WTC11 (cell line): ENCODE measurements at regions not wholly inside any gene's neighbourhood (a gene's known extent, or its start where the extent isn't known, plus 50 kb on each side); places are given as distances from the start of the nearest gene placed in this dataset.

Experiments
- ATAC-seq: fragments of 200-7000 bp; cut with Tn5 transposase; 2 replicates; pipeline ENCODE4 v1.10.0; 2021; ENCODE audit warnings: mild to moderate bottlenecking, moderate library complexity
- CTCF ChIA-PET: fragments of 300-600 bp; sonication (Branson Sonifier 250); formaldehyde crosslinking; loops from one replicate; lab custom pipeline; 2021; ENCODE audit warnings: antibody characterized with exemption; lab: Charles Lee
- POLR2A ChIA-PET: fragments of 350-600 bp; sonication (Branson Sonifier 250); formaldehyde crosslinking; loops from one replicate; lab custom pipeline; 2021; ENCODE audit warnings: antibody characterized with exemption; lab: Charles Lee
- DNase-seq: peaks from one replicate; pipeline ENCODE4 v3.0.0; 2021; ENCODE audit warnings: low spot score
- H3K27ac Mint-ChIP-seq: 2 replicates; pipeline ENCODE4 v1.8.0; 2021; ENCODE audit warnings: mixed read lengths
- H3K27me3 Mint-ChIP-seq: 2 replicates; pipeline ENCODE4 v1.8.0; 2021; ENCODE audit warnings: low read depth, mild to moderate bottlenecking, moderate library complexity, mixed read lengths
- H3K36me3 Mint-ChIP-seq: 2 replicates; pipeline ENCODE4 v1.8.0; 2021; ENCODE audit warnings: mixed read lengths
- H3K4me1 Mint-ChIP-seq: 2 replicates; pipeline ENCODE4 v1.8.0; 2022; ENCODE audit warnings: mixed read lengths
- H3K4me3 Mint-ChIP-seq: 2 replicates; pipeline ENCODE4 v1.8.0; 2021; ENCODE audit warnings: mild to moderate bottlenecking, moderate library complexity, mixed read lengths
- H3K9me3 Mint-ChIP-seq: 2 replicates; pipeline ENCODE4 v1.8.0; 2021; ENCODE audit warnings: mixed read lengths
- ATF1 ChIP-seq: sonication (generic); formaldehyde crosslinking; IDR thresholded peaks from 2 replicates; pipeline ENCODE4 v1.8.1; 2023; ENCODE audit warnings: mild to moderate bottlenecking, moderate library complexity, missing genetic modification reagents
- CREM ChIP-seq: sonication (generic); formaldehyde crosslinking; IDR thresholded peaks from 2 replicates; pipeline ENCODE4 v1.8.1; 2022; ENCODE audit warnings: mild to moderate bottlenecking, missing genetic modification reagents, moderate library complexity
- ELF4 ChIP-seq: sonication (generic); formaldehyde crosslinking; IDR thresholded peaks from 2 replicates; pipeline ENCODE4 v1.8.1; 2022; ENCODE audit warnings: low read depth, mild to moderate bottlenecking, moderate library complexity, missing genetic modification reagents
- EMX1 ChIP-seq: fragments of 250-450 bp; sonication (Bioruptor Pico); IDR thresholded peaks from 2 replicates; pipeline ENCODE4 v1.8.0; 2021; ENCODE audit warnings: mild to moderate bottlenecking
- ETV6 ChIP-seq: sonication (generic); formaldehyde crosslinking; IDR thresholded peaks from 2 replicates; pipeline ENCODE4 v1.8.1; 2022; ENCODE audit warnings: mild to moderate bottlenecking, missing genetic modification reagents
- HMGA2 ChIP-seq: fragments of 250-450 bp; sonication (Bioruptor Pico); IDR thresholded peaks from 2 replicates; pipeline ENCODE4 v1.4.0; 2021; ENCODE audit warnings: mild to moderate bottlenecking, moderate library complexity
- JUN ChIP-seq: sonication (generic); formaldehyde crosslinking; IDR thresholded peaks from 2 replicates; pipeline ENCODE4 v1.8.0; 2023; ENCODE audit warnings: mild to moderate bottlenecking, missing genetic modification reagents
- KAT7 ChIP-seq: sonication (generic); formaldehyde crosslinking; IDR thresholded peaks from 2 replicates; pipeline ENCODE4 v1.8.1; 2023; ENCODE audit warnings: missing genetic modification reagents, mild to moderate bottlenecking, borderline replicate concordance
- RELA ChIP-seq: sonication (generic); formaldehyde crosslinking; IDR thresholded peaks from 2 replicates; pipeline ENCODE4 v1.8.1; 2022; ENCODE audit warnings: missing genetic modification reagents, mild to moderate bottlenecking, borderline replicate concordance
- SOX15 ChIP-seq: fragments of 250-450 bp; sonication (Bioruptor Pico); IDR thresholded peaks from 2 replicates; pipeline ENCODE4 v1.9.0; 2021; ENCODE audit warnings: mild to moderate bottlenecking
- ZNF138 ChIP-seq: sonication (generic); formaldehyde crosslinking; conservative IDR thresholded peaks from 2 replicates; pipeline ENCODE4 v1.8.1; 2022; ENCODE audit warnings: mild to moderate bottlenecking, moderate library complexity, missing genetic modification reagents
- ZNF416 ChIP-seq: fragments of 250-450 bp; sonication (Bioruptor Pico); IDR thresholded peaks from 2 replicates; pipeline ENCODE4 v1.9.0; 2021; ENCODE audit warnings: mild to moderate bottlenecking, inconsistent platforms
- TF ChIP-seq, protein P1 (sequence below): sonication (generic); formaldehyde crosslinking; IDR thresholded peaks from 2 replicates; pipeline ENCODE4 v1.8.1; 2022; ENCODE audit warnings: mild to moderate bottlenecking, missing genetic modification reagents, moderate library complexity, borderline replicate concordance
- TF ChIP-seq, protein P2 (sequence below): sonication (generic); formaldehyde crosslinking; IDR thresholded peaks from 2 replicates; pipeline ENCODE4 v1.8.1; 2023; ENCODE audit warnings: mild to moderate bottlenecking, missing genetic modification reagents, moderate library complexity
- TF ChIP-seq, protein P3 (sequence below): sonication (generic); formaldehyde crosslinking; IDR thresholded peaks from 2 replicates; pipeline ENCODE4 v1.8.1; 2023; ENCODE audit warnings: mild to moderate bottlenecking, missing genetic modification reagents
- TF ChIP-seq, protein P4 (sequence below): sonication (generic); formaldehyde crosslinking; IDR thresholded peaks from 2 replicates; pipeline ENCODE4 v1.8.1; 2023; ENCODE audit warnings: mild to moderate bottlenecking, missing genetic modification reagents, borderline replicate concordance
- TF ChIP-seq, protein P5 (sequence below): sonication (generic); formaldehyde crosslinking; IDR thresholded peaks from 2 replicates; pipeline ENCODE4 v1.8.0; 2023; ENCODE audit warnings: mild to moderate bottlenecking, missing genetic modification reagents
- TF ChIP-seq, protein P6 (sequence below): sonication (generic); formaldehyde crosslinking; IDR thresholded peaks from 2 replicates; pipeline ENCODE4 v1.8.0; 2022; ENCODE audit warnings: mild to moderate bottlenecking, missing genetic modification reagents
- TF ChIP-seq, protein P7 (sequence below): sonication (generic); formaldehyde crosslinking; IDR thresholded peaks from 2 replicates; pipeline ENCODE4 v1.8.0; 2022; ENCODE audit warnings: missing genetic modification reagents
- TF ChIP-seq, protein P8 (sequence below): sonication (generic); formaldehyde crosslinking; IDR thresholded peaks from 2 replicates; pipeline ENCODE4 v1.8.0; 2022; ENCODE audit warnings: mild to moderate bottlenecking, missing genetic modification reagents

DNA sequence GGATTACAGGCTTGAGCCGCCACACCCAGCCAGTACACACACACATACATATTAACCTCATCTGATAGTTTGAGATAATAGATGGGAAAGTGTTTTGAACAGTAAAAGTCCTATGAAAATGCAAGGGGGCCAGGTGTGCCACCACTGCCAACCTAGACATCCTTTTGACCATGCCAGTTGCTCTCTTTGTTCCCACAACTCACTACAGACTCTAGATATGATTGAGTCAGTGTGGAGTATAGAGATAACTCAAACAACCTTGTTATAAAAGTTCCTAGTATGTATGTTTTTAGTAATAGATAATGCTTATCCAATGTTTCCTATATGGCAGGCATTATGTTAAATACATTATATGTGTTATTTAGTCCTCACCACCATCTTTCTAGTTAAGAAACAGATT is 72.7 kb upstream of the JAK1 start:
- POLR2A ChIA-PET = no interaction called here
- DNase-seq = no peak
- no peaks in the 10 kb centered on the region for H3K4me1 Mint-ChIP-seq
- CTCF ChIA-PET = interaction anchor here (1.1 kb wide), 1 partner anchor 18 kb away, joined by 3 read pairs; no protein-coding TSS in a partner anchor
- H3K27me3 Mint-ChIP-seq = no peaks in the 10 kb centered on the region
- H3K9me3 Mint-ChIP-seq = no peaks in the 10 kb centered on the region
- H3K27ac Mint-ChIP-seq = no peak overlapping the region
- ATAC-seq = no peak
- TF ChIP-seq HMGA2 (CRISPR knock-in tag) = no peak
- TF ChIP-seq CREM (CRISPR knock-in tag) = no peak
- TF ChIP-seq, protein P1, sequence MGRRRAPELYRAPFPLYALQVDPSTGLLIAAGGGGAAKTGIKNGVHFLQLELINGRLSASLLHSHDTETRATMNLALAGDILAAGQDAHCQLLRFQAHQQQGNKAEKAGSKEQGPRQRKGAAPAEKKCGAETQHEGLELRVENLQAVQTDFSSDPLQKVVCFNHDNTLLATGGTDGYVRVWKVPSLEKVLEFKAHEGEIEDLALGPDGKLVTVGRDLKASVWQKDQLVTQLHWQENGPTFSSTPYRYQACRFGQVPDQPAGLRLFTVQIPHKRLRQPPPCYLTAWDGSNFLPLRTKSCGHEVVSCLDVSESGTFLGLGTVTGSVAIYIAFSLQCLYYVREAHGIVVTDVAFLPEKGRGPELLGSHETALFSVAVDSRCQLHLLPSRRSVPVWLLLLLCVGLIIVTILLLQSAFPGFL (CRISPR knock-in tag) = no peak
- TF ChIP-seq ZNF416 (CRISPR knock-in tag) = no peak
- TF ChIP-seq ELF4 = no peak
- TF ChIP-seq KAT7 (CRISPR knock-in tag) = no peak
- TF ChIP-seq, protein P2, sequence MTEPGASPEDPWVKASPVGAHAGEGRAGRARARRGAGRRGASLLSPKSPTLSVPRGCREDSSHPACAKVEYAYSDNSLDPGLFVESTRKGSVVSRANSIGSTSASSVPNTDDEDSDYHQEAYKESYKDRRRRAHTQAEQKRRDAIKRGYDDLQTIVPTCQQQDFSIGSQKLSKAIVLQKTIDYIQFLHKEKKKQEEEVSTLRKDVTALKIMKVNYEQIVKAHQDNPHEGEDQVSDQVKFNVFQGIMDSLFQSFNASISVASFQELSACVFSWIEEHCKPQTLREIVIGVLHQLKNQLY (CRISPR knock-in tag) = no peak
- TF ChIP-seq, protein P3, sequence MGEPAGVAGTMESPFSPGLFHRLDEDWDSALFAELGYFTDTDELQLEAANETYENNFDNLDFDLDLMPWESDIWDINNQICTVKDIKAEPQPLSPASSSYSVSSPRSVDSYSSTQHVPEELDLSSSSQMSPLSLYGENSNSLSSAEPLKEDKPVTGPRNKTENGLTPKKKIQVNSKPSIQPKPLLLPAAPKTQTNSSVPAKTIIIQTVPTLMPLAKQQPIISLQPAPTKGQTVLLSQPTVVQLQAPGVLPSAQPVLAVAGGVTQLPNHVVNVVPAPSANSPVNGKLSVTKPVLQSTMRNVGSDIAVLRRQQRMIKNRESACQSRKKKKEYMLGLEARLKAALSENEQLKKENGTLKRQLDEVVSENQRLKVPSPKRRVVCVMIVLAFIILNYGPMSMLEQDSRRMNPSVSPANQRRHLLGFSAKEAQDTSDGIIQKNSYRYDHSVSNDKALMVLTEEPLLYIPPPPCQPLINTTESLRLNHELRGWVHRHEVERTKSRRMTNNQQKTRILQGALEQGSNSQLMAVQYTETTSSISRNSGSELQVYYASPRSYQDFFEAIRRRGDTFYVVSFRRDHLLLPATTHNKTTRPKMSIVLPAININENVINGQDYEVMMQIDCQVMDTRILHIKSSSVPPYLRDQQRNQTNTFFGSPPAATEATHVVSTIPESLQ (CRISPR knock-in tag) = no peak
- TF ChIP-seq, protein P4, sequence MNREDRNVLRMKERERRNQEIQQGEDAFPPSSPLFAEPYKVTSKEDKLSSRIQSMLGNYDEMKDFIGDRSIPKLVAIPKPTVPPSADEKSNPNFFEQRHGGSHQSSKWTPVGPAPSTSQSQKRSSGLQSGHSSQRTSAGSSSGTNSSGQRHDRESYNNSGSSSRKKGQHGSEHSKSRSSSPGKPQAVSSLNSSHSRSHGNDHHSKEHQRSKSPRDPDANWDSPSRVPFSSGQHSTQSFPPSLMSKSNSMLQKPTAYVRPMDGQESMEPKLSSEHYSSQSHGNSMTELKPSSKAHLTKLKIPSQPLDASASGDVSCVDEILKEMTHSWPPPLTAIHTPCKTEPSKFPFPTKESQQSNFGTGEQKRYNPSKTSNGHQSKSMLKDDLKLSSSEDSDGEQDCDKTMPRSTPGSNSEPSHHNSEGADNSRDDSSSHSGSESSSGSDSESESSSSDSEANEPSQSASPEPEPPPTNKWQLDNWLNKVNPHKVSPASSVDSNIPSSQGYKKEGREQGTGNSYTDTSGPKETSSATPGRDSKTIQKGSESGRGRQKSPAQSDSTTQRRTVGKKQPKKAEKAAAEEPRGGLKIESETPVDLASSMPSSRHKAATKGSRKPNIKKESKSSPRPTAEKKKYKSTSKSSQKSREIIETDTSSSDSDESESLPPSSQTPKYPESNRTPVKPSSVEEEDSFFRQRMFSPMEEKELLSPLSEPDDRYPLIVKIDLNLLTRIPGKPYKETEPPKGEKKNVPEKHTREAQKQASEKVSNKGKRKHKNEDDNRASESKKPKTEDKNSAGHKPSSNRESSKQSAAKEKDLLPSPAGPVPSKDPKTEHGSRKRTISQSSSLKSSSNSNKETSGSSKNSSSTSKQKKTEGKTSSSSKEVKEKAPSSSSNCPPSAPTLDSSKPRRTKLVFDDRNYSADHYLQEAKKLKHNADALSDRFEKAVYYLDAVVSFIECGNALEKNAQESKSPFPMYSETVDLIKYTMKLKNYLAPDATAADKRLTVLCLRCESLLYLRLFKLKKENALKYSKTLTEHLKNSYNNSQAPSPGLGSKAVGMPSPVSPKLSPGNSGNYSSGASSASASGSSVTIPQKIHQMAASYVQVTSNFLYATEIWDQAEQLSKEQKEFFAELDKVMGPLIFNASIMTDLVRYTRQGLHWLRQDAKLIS (CRISPR knock-in tag) = no peak
- TF ChIP-seq RELA (CRISPR knock-in tag) = no peak
- TF ChIP-seq ETV6 = no peak
- TF ChIP-seq, protein P5, sequence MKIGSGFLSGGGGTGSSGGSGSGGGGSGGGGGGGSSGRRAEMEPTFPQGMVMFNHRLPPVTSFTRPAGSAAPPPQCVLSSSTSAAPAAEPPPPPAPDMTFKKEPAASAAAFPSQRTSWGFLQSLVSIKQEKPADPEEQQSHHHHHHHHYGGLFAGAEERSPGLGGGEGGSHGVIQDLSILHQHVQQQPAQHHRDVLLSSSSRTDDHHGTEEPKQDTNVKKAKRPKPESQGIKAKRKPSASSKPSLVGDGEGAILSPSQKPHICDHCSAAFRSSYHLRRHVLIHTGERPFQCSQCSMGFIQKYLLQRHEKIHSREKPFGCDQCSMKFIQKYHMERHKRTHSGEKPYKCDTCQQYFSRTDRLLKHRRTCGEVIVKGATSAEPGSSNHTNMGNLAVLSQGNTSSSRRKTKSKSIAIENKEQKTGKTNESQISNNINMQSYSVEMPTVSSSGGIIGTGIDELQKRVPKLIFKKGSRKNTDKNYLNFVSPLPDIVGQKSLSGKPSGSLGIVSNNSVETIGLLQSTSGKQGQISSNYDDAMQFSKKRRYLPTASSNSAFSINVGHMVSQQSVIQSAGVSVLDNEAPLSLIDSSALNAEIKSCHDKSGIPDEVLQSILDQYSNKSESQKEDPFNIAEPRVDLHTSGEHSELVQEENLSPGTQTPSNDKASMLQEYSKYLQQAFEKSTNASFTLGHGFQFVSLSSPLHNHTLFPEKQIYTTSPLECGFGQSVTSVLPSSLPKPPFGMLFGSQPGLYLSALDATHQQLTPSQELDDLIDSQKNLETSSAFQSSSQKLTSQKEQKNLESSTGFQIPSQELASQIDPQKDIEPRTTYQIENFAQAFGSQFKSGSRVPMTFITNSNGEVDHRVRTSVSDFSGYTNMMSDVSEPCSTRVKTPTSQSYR (CRISPR knock-in tag) = no peak
- TF ChIP-seq SOX15 (CRISPR knock-in tag) = no peak
- TF ChIP-seq EMX1 (CRISPR knock-in tag) = no peak
- TF ChIP-seq JUN (CRISPR knock-in tag) = no peak
- TF ChIP-seq ZNF138 (CRISPR knock-in tag) = no peak
- TF ChIP-seq, protein P6, sequence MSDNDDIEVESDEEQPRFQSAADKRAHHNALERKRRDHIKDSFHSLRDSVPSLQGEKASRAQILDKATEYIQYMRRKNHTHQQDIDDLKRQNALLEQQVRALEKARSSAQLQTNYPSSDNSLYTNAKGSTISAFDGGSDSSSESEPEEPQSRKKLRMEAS (CRISPR knock-in tag) = no peak
- TF ChIP-seq ATF1 = no peak
- TF ChIP-seq, protein P7, sequence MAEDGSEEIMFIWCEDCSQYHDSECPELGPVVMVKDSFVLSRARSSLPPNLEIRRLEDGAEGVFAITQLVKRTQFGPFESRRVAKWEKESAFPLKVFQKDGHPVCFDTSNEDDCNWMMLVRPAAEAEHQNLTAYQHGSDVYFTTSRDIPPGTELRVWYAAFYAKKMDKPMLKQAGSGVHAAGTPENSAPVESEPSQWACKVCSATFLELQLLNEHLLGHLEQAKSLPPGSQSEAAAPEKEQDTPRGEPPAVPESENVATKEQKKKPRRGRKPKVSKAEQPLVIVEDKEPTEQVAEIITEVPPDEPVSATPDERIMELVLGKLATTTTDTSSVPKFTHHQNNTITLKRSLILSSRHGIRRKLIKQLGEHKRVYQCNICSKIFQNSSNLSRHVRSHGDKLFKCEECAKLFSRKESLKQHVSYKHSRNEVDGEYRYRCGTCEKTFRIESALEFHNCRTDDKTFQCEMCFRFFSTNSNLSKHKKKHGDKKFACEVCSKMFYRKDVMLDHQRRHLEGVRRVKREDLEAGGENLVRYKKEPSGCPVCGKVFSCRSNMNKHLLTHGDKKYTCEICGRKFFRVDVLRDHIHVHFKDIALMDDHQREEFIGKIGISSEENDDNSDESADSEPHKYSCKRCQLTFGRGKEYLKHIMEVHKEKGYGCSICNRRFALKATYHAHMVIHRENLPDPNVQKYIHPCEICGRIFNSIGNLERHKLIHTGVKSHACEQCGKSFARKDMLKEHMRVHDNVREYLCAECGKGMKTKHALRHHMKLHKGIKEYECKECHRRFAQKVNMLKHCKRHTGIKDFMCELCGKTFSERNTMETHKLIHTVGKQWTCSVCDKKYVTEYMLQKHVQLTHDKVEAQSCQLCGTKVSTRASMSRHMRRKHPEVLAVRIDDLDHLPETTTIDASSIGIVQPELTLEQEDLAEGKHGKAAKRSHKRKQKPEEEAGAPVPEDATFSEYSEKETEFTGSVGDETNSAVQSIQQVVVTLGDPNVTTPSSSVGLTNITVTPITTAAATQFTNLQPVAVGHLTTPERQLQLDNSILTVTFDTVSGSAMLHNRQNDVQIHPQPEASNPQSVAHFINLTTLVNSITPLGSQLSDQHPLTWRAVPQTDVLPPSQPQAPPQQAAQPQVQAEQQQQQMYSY = no peak
- TF ChIP-seq, protein P8, sequence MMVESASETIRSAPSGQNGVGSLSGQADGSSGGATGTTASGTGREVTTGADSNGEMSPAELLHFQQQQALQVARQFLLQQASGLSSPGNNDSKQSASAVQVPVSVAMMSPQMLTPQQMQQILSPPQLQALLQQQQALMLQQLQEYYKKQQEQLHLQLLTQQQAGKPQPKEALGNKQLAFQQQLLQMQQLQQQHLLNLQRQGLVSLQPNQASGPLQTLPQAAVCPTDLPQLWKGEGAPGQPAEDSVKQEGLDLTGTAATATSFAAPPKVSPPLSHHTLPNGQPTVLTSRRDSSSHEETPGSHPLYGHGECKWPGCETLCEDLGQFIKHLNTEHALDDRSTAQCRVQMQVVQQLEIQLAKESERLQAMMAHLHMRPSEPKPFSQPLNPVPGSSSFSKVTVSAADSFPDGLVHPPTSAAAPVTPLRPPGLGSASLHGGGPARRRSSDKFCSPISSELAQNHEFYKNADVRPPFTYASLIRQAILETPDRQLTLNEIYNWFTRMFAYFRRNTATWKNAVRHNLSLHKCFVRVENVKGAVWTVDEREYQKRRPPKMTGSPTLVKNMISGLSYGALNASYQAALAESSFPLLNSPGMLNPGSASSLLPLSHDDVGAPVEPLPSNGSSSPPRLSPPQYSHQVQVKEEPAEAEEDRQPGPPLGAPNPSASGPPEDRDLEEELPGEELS (CRISPR knock-in tag) = no peak
- no peaks in the 10 kb centered on the region for H3K36me3 Mint-ChIP-seq
- H3K4me3 Mint-ChIP-seq = no peak overlapping the region
